NCI-H2196 (cell line): ENCODE measurements at regions not wholly inside any gene's neighbourhood (a gene's known extent, or its start where the extent isn't known, plus 50 kb on each side); places are given as distances from the start of the nearest gene placed in this dataset.
"Not testable (repeated sequence)": the region's sequence is repeated elsewhere in the genome, so short reads cannot be mapped to it uniquely, and the experiment has no call there.

ENCODE experiments used
- DNase-seq: peaks from one replicate; lab custom pipeline; 2025; ENCODE audit not compliant: unreplicated experiment; lab: John Stamatoyannopoulos, UW

GRCh38 chr15:53923741-53924140 lies 54.5 kb upstream of the UNC13C start:
- DNase-seq: not testable (repeated sequence)

GRCh38 chr15:53918180-53919079 lies 59.8 kb upstream of the UNC13C start:
- DNase-seq: no peak

GRCh38 chr15:53917109-53917508 lies 61.1 kb upstream of the UNC13C start:
- DNase-seq: no peak

- no peak for DNase-seq
These were observed 66.8 kb upstream of the UNC13C start for GRCh38 chr15:53911431-53911830.

- DNase-seq: no peak
These were observed 67.4 kb upstream of the UNC13C start for GRCh38 chr15:53910852-53911251.

GRCh38 chr15:53910236-53910849 lies 67.9 kb upstream of the UNC13C start:
- no peak for DNase-seq

GRCh38 chr15:53903129-53903528 lies 75.1 kb upstream of the UNC13C start:
- no peak for DNase-seq

GRCh38 chr15:53893468-53893867 lies 84.8 kb upstream of the UNC13C start:
- not testable (repeated sequence) for DNase-seq

GRCh38 chr15:53891862-53892261 lies 86.4 kb upstream of the UNC13C start:
- not testable (repeated sequence) for DNase-seq

- no peak for DNase-seq
These were observed 93.8 kb upstream of the UNC13C start for GRCh38 chr15:53884441-53884840.

- no peak for DNase-seq
These were observed 95.9 kb upstream of the UNC13C start for GRCh38 chr15:53882311-53882710.

- DNase-seq: no peak
These were observed 97.9 kb upstream of the UNC13C start for GRCh38 chr15:53880357-53880756.

GRCh38 chr15:53875711-53876110 lies 102.5 kb upstream of the UNC13C start:
- DNase-seq: no peak

GRCh38 chr15:53875139-53875538 lies 103.1 kb upstream of the UNC13C start:
- DNase-seq: no peak

GRCh38 chr15:53872410-53872809 lies 105.8 kb upstream of the UNC13C start:
- DNase-seq: no peak

GRCh38 chr15:53869806-53870073 lies 108.5 kb upstream of the UNC13C start:
- no peak for DNase-seq

GRCh38 chr15:53869044-53869805 lies 109.0 kb upstream of the UNC13C start:
- DNase-seq: no peak

GRCh38 chr15:53862386-53862785 lies 102.9 kb upstream of the WDR72 start:
- DNase-seq: no peak

GRCh38 chr15:53861792-53862191 lies 102.3 kb upstream of the WDR72 start:
- DNase-seq: no peak

- no peak for DNase-seq
These were observed 91.8 kb upstream of the WDR72 start for GRCh38 chr15:53851110-53851848.

GRCh38 chr15:53847745-53848144 lies 88.3 kb upstream of the WDR72 start:
- no peak for DNase-seq
